Activated CD4-positive, alpha-beta T cell treated with anti-CD3 and anti-CD28 coated beads for 36 hours (primary cell): ENCODE measurements at regions not wholly inside any gene's neighbourhood (a gene's known extent, or its start where the extent isn't known, plus 50 kb on each side); places are given as distances from the start of the nearest gene placed in this dataset.
"Not testable (repeated sequence)": the region's sequence is repeated elsewhere in the genome, so short reads cannot be mapped to it uniquely, and the experiment has no call there.

Experiments
- ATAC-seq: fragments of 200-7000 bp; cut with Tn5 transposase; one replicate; pipeline ENCODE4 v1.10.0; 2021; ENCODE audit warnings: mild to moderate bottlenecking, moderate library complexity
- CTCF ChIA-PET: fragments of 350-600 bp; sonication (Branson Sonifier 250); formaldehyde crosslinking; loops from one replicate; lab custom pipeline; 2021; ENCODE audit warnings: antibody characterized with exemption; lab: Charles Lee
- POLR2A ChIA-PET: fragments of 350-600 bp; sonication (Branson Sonifier 250); formaldehyde crosslinking; loops from one replicate; lab custom pipeline; 2021; ENCODE audit warnings: antibody characterized with exemption, inconsistent platforms; lab: Charles Lee
- DNase-seq: peaks from one replicate; pipeline ENCODE4 v3.0.0-alpha.2; 2020
- H3K27ac Mint-ChIP-seq: one replicate; pipeline ENCODE4 v1.8.0; 2021; ENCODE audit warnings: mixed read lengths
- H3K27me3 Mint-ChIP-seq: one replicate; pipeline ENCODE4 v1.8.0; 2021; ENCODE audit warnings: mixed read lengths
- H3K36me3 Mint-ChIP-seq: one replicate; pipeline ENCODE4 v1.8.0; 2021; ENCODE audit warnings: low read depth, mixed read lengths
- H3K4me1 Mint-ChIP-seq: one replicate; pipeline ENCODE4 v1.8.0; 2021; ENCODE audit warnings: mixed read lengths
- H3K4me3 Mint-ChIP-seq: one replicate; pipeline ENCODE4 v1.8.0; 2021; ENCODE audit warnings: mild to moderate bottlenecking, moderate library complexity, mixed read lengths
- H3K9me3 Mint-ChIP-seq: one replicate; pipeline ENCODE4 v1.8.0; 2021; ENCODE audit warnings: low read depth, mixed read lengths
- intact Hi-C, 2 experiments: fragments of 100-400 bp; cut with DNase I in 1 of 2; cut with micrococcal nuclease in 1 of 2; formaldehyde crosslinking; loops; one replicate each; pipeline versions ENCODE4 v1.14.2 to v1.15.1; 2022 to 2024; cut with DNase I, micrococcal nuclease

GRCh38 chr1:68677684-68678351 is 180.9 kb upstream of the DEPDC1 start:
- POLR2A ChIA-PET, result no interaction called here

GRCh38 chr1:68696221-68696620 is 199.3 kb upstream of the DEPDC1 start:
- H3K27me3 Mint-ChIP-seq, result no peaks in the 10 kb centered on the region
- H3K4me3 Mint-ChIP-seq, result no peak overlapping the region

More at GRCh38 chr1:68677684-68678351, 180.9 kb upstream of the DEPDC1 start:
- DNase-seq (no peak), ATAC-seq (no peak)
- Mint-ChIP-seq H3K9me3 (peaks cover 5% of the 10 kb centered on the region), H3K4me1 (no peaks in the 10 kb centered on the region), H3K36me3 (no peaks in the 10 kb centered on the region), H3K27me3 (no peaks in the 10 kb centered on the region), H3K4me3 (no peak overlapping the region), H3K27ac (no peak overlapping the region)
- intact Hi-C loops, result no loop called here
- CTCF ChIA-PET, result no interaction called here

DNA sequence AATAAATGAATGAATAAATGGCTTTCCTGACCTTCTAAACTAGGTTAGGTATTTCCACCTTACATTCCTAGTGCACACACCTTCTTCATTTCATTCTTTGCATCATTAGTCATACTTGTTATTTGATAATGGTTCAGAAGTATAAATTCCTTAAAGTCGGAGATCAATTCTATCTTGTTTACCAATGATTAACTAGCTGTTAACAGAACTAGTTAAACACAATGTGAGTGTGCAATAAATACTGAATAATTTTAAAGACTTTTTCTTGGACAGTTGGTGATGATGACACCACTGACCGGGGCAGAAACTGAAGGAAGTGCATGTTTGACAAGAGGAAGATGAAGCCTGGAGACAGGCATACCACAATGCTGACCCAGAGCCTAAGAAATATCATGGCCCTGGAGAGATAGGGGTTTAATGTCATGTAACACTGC is 207.1 kb upstream of the DEPDC1 start:
- ATAC-seq (no peak), DNase-seq (no peak)
- H3K27me3 Mint-ChIP-seq, result no peaks in the 10 kb centered on the region
- ChIA-PET POLR2A (no interaction called here), CTCF (no interaction called here)
- no peak overlapping the region for H3K4me3 Mint-ChIP-seq
- peaks cover 11% of the 10 kb centered on the region for H3K9me3 Mint-ChIP-seq
- H3K27ac Mint-ChIP-seq, result no peak overlapping the region
- intact Hi-C loops, result no loop called here
- no peaks in the 10 kb centered on the region for H3K4me1 Mint-ChIP-seq
- H3K36me3 Mint-ChIP-seq, result no peaks in the 10 kb centered on the region

More at GRCh38 chr1:68696221-68696620, 199.3 kb upstream of the DEPDC1 start:
- Mint-ChIP-seq H3K27ac (no peak overlapping the region), H3K4me1 (no peaks in the 10 kb centered on the region), H3K9me3 (peaks cover 3% of the 10 kb centered on the region), H3K36me3 (no peaks in the 10 kb centered on the region)
- ChIA-PET POLR2A (no interaction called here), CTCF (interaction anchor here (0.7 kb wide), 1 partner anchor 242 kb away, joined by 3 read pairs; no protein-coding TSS in a partner anchor)
- ATAC-seq (no peak), DNase-seq (no peak)
- intact Hi-C loops, result no loop called here

DNA sequence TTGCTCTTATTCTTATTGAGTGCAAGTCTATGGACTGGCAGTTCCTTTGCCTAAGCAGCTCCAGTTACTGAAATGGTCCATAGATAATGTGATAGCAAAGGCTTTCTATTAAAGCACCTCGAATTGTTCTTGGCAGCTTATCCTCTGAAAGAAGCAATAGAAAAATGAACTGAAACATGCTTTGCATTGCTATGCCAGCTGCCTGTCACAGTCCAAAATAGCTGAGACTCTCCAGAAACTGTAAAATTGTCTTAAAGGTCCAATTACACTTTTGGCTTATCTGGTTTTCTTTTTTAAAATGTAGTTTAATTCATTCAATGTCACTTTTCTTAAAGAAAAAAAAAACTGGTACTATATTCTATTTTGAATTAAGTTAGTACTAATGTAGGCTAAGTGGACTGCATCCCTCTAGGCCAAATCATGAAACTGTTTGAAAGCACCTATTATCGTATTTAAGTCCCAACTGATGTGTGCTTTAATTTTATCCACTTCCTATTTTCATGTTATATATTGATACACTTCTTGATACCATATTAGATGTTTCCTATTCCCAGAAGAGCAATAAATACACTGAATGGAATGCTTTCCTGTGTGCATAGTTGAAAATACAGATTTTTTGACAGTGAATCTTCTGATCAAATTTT is 208.0 kb upstream of the DEPDC1 start:
- Mint-ChIP-seq H3K36me3 (no peaks in the 10 kb centered on the region), H3K9me3 (peaks cover 17% of the 10 kb centered on the region), H3K4me3 (no peak overlapping the region), H3K27me3 (no peaks in the 10 kb centered on the region), H3K4me1 (no peaks in the 10 kb centered on the region), H3K27ac (no peak overlapping the region)
- ATAC-seq (no peak), DNase-seq (no peak)
- CTCF ChIA-PET, result interaction anchor here (0.6 kb wide), 1 partner anchor 1205 kb away, joined by 5 read pairs; no protein-coding TSS in a partner anchor
- POLR2A ChIA-PET, result no interaction called here
- intact Hi-C loops, result no loop called here

DNA sequence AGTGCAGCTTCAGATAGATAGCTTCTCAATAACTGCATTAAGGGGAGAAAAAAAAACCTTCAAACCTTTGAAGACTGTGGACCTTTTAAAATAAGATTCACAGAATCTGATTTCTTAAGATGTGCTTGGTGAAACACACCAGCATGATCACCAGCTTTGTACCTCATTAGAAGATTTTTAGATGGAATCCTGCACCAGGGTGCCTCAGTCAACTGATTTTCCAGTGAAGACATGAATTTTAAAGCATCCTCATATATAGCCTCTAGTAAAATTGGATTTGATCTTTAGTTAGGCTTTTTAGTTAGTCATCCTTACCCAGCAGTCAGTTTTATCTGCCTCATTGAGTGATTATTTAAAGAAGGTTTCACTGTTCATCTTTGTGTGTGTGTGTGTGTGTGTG is 208.6 kb upstream of the DEPDC1 start:
- Mint-ChIP-seq H3K36me3 (no peaks in the 10 kb centered on the region), H3K4me1 (no peaks in the 10 kb centered on the region), H3K27ac (no peak overlapping the region), H3K27me3 (no peaks in the 10 kb centered on the region), H3K9me3 (peaks cover 19% of the 10 kb centered on the region), H3K4me3 (no peak overlapping the region)
- intact Hi-C loops, result no loop called here
- no peak for DNase-seq
- ATAC-seq, result no peak
- ChIA-PET POLR2A (no interaction called here), CTCF (no interaction called here)

- Mint-ChIP-seq H3K9me3 (peaks cover 21% of the 10 kb centered on the region), H3K27ac (no peak overlapping the region), H3K36me3 (no peaks in the 10 kb centered on the region), H3K4me1 (no peaks in the 10 kb centered on the region), H3K4me3 (no peak overlapping the region), H3K27me3 (no peaks in the 10 kb centered on the region)
- intact Hi-C loops, result no loop called here
- no peak for ATAC-seq
- DNase-seq, result no peak
- ChIA-PET CTCF (no interaction called here), POLR2A (no interaction called here)
These were observed 209.9 kb upstream of the DEPDC1 start for GRCh38 chr1:68706639-68707317.

- no peaks in the 10 kb centered on the region for H3K27me3 Mint-ChIP-seq
- no peaks in the 10 kb centered on the region for H3K36me3 Mint-ChIP-seq
- no peaks in the 10 kb centered on the region for H3K4me1 Mint-ChIP-seq
- ChIA-PET CTCF (no interaction called here), POLR2A (no interaction called here)
- no peak for ATAC-seq
- no peak for DNase-seq
- no peak overlapping the region for H3K4me3 Mint-ChIP-seq
- H3K27ac Mint-ChIP-seq, result no peak overlapping the region
- intact Hi-C loops, result no loop called here
- H3K9me3 Mint-ChIP-seq, result no peaks in the 10 kb centered on the region
These were observed 220.4 kb upstream of the DEPDC1 start for GRCh38 chr1:68717330-68717729.

DNA sequence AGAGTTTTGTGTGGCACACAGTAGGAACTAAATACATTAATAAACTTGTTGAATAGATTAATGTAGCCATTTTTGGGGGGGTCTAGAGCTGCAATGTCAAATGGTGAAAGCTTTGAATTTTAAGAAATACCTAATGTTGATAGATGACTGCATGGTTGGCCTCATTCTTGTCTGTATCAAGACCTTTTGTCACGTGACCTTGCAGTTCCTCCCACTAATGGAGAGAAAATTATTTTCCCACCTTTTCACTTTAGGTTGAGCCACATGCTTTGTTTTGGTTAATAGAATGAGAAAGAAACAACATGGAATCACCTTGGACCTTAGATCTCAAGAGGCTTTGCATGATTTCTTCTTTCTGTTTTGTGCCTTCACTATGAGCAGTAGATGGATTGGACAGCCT is 223.6 kb upstream of the DEPDC1 start:
- intact Hi-C loops, result no loop called here
- Mint-ChIP-seq H3K27me3 (no peaks in the 10 kb centered on the region), H3K36me3 (no peaks in the 10 kb centered on the region), H3K9me3 (no peaks in the 10 kb centered on the region), H3K27ac (no peak overlapping the region), H3K4me3 (no peak overlapping the region), H3K4me1 (no peaks in the 10 kb centered on the region)
- no peak for DNase-seq
- POLR2A ChIA-PET, result no interaction called here
- ATAC-seq, result no peak
- CTCF ChIA-PET, result no interaction called here

GRCh38 chr1:68723791-68724190 is 226.9 kb upstream of the DEPDC1 start:
- Mint-ChIP-seq H3K4me1 (no peaks in the 10 kb centered on the region), H3K27ac (no peak overlapping the region), H3K9me3 (no peaks in the 10 kb centered on the region), H3K36me3 (no peaks in the 10 kb centered on the region), H3K27me3 (no peaks in the 10 kb centered on the region), H3K4me3 (no peak overlapping the region)
- POLR2A ChIA-PET, result no interaction called here
- CTCF ChIA-PET, result no interaction called here
- DNase-seq (no peak), ATAC-seq (no peak)
- intact Hi-C loops, result no loop called here

- Mint-ChIP-seq H3K9me3 (peaks cover 2% of the 10 kb centered on the region), H3K27me3 (no peaks in the 10 kb centered on the region), H3K27ac (no peak overlapping the region), H3K36me3 (no peaks in the 10 kb centered on the region), H3K4me3 (no peak overlapping the region), H3K4me1 (no peaks in the 10 kb centered on the region)
- ChIA-PET CTCF (no interaction called here), POLR2A (no interaction called here)
- ATAC-seq, result no peak
- no peak for DNase-seq
- intact Hi-C loops, result no loop called here
These were observed 228.3 kb upstream of the DEPDC1 start for GRCh38 chr1:68725001-68725752.

DNA sequence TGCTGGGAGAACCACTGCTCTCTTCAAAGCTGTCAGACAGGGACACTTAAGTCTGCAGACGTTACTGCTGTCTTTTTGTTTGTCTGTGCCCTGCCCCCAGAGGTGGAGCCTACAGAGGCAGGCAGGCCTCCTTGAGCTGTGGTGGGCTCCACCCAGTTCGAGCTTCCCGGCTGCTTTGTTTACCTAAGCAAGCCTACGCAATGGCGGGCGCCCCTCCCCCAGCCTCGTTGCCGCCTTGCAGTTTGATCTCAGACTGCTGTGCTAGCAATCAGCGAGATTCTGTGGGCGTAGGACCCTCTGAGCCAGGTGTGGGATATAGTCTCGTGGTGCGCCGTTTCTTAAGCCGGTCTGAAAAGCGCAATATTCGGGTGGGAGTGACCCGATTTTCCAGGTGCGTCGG is 242.6 kb upstream of the DEPDC1 start:
- ATAC-seq, H3K4me3 Mint-ChIP-seq, H3K27ac Mint-ChIP-seq, CTCF ChIA-PET, H3K27me3 Mint-ChIP-seq, DNase-seq, intact Hi-C loops, POLR2A ChIA-PET, H3K4me1 Mint-ChIP-seq, H3K36me3 Mint-ChIP-seq: not testable (repeated sequence)
- peaks cover 17% of the 10 kb centered on the region for H3K9me3 Mint-ChIP-seq
